GM23338 (cell line): ENCODE measurements at regions not wholly inside any gene's neighbourhood (a gene's known extent, or its start where the extent isn't known, plus 50 kb on each side); places are given as distances from the start of the nearest gene placed in this dataset.

Experiments
- CTCF ChIP-seq, 2 experiments: fragments of 200-600 bp in 1 of 2; sonication (generic) in 1 of 2; conservative IDR thresholded peaks; 2 replicates each; pipeline versions ENCODE4 v1.5.1 to v1.6.1; 2016 to 2017; ENCODE audit warnings: antibody characterized with exemption in 2 of 2, low read depth in 2 of 2, mild to moderate bottlenecking in 2 of 2, moderate library complexity in 1 of 2
- EZH2 ChIP-seq: fragments of 200-600 bp; sonication (generic); IDR thresholded peaks from one replicate; pipeline ENCODE4 v1.8.0; 2017; ENCODE audit warnings: antibody characterized with exemption, mild to moderate bottlenecking, low read depth; ENCODE audit not compliant: unreplicated experiment
- EZH2phosphoT487 ChIP-seq: fragments of 200-600 bp; sonication (generic); IDR thresholded peaks from one replicate; pipeline ENCODE4 v1.8.1; 2018; ENCODE audit warnings: antibody characterized with exemption; ENCODE audit not compliant: unreplicated experiment
- JUNB ChIP-seq: IDR thresholded peaks from one replicate; pipeline ENCODE4 v1.6.1; 2016; ENCODE audit warnings: antibody characterized with exemption; ENCODE audit not compliant: unreplicated experiment
- POLR2AphosphoS5 ChIP-seq: IDR thresholded peaks from 2 replicates; pipeline ENCODE4 v1.6.1; 2016; ENCODE audit warnings: antibody characterized with exemption, low read depth
- ZNF331 ChIP-seq: fragments of 250-450 bp; sonication (Bioruptor Pico); IDR thresholded peaks from 2 replicates; pipeline ENCODE4 v1.5.0; 2020; ENCODE audit warnings: low read depth, mild to moderate bottlenecking, moderate library complexity
- ZNF462 ChIP-seq: fragments of 250-450 bp; sonication (Bioruptor Pico); IDR thresholded peaks from 2 replicates; pipeline ENCODE4 v1.5.0; 2020; ENCODE audit warnings: mild to moderate bottlenecking, moderate library complexity
- TF ChIP-seq, protein P1 (sequence below): IDR thresholded peaks from 2 replicates; pipeline ENCODE4 v1.6.1; 2016; ENCODE audit warnings: antibody characterized with exemption
- TF ChIP-seq, protein P2 (sequence below): IDR thresholded peaks from one replicate; pipeline ENCODE4 v1.6.1; 2018; ENCODE audit warnings: antibody characterized with exemption; ENCODE audit not compliant: unreplicated experiment

GRCh38 chr10:8913720-8914119, 859.2 kb downstream of the GATA3 start:
- no peak for TF ChIP-seq EZH2
- no peak for TF ChIP-seq POLR2AphosphoS5
- no peak for TF ChIP-seq CTCF (conservative IDR thresholded peaks at IDR 0.05; ENCODE audit: low read depth in 2 of 2)
- TF ChIP-seq, protein P1, sequence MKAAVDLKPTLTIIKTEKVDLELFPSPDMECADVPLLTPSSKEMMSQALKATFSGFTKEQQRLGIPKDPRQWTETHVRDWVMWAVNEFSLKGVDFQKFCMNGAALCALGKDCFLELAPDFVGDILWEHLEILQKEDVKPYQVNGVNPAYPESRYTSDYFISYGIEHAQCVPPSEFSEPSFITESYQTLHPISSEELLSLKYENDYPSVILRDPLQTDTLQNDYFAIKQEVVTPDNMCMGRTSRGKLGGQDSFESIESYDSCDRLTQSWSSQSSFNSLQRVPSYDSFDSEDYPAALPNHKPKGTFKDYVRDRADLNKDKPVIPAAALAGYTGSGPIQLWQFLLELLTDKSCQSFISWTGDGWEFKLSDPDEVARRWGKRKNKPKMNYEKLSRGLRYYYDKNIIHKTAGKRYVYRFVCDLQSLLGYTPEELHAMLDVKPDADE, result no peak
- TF ChIP-seq EZH2phosphoT487, result no peak
- TF ChIP-seq, protein P2, sequence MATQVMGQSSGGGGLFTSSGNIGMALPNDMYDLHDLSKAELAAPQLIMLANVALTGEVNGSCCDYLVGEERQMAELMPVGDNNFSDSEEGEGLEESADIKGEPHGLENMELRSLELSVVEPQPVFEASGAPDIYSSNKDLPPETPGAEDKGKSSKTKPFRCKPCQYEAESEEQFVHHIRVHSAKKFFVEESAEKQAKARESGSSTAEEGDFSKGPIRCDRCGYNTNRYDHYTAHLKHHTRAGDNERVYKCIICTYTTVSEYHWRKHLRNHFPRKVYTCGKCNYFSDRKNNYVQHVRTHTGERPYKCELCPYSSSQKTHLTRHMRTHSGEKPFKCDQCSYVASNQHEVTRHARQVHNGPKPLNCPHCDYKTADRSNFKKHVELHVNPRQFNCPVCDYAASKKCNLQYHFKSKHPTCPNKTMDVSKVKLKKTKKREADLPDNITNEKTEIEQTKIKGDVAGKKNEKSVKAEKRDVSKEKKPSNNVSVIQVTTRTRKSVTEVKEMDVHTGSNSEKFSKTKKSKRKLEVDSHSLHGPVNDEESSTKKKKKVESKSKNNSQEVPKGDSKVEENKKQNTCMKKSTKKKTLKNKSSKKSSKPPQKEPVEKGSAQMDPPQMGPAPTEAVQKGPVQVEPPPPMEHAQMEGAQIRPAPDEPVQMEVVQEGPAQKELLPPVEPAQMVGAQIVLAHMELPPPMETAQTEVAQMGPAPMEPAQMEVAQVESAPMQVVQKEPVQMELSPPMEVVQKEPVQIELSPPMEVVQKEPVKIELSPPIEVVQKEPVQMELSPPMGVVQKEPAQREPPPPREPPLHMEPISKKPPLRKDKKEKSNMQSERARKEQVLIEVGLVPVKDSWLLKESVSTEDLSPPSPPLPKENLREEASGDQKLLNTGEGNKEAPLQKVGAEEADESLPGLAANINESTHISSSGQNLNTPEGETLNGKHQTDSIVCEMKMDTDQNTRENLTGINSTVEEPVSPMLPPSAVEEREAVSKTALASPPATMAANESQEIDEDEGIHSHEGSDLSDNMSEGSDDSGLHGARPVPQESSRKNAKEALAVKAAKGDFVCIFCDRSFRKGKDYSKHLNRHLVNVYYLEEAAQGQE, result no peak
- TF ChIP-seq ZNF462 (CRISPR knock-in tag), result no peak
- no peak for TF ChIP-seq ZNF331 (CRISPR knock-in tag)
- TF ChIP-seq JUNB, result no peak
